HCT116 (cell line): ENCODE measurements at regions not wholly inside any gene's neighbourhood (a gene's known extent, or its start where the extent isn't known, plus 50 kb on each side); places are given as distances from the start of the nearest gene placed in this dataset.

Experiments used
- ATAC-seq: fragments of 200-7000 bp; cut with Tn5 transposase; 2 replicates; pipeline ENCODE4 v1.9.1; 2020; ENCODE audit warnings: mild to moderate bottlenecking, moderate library complexity
- BruUV-seq: library from RNA; stranded (reverse); fragments of 400-500 nt; replicated peaks from 2 replicates; lab custom pipeline; 2021; lab: Mats Ljungman, UMichigan
- CTCF ChIA-PET: fragments of 300-600 bp; sonication (Branson Sonifier 250); formaldehyde crosslinking; loops from one replicate; lab custom pipeline; 2021; ENCODE audit warnings: antibody characterized with exemption; lab: Charles Lee
- POLR2A ChIA-PET: fragments of 300-600, 350-600 bp; sonication (Branson Sonifier 250); formaldehyde crosslinking; loops from one replicate; lab custom pipeline; 2021; ENCODE audit warnings: antibody characterized with exemption; lab: Charles Lee
- RAD21 ChIA-PET, 2 experiments: fragments of 300-600 bp; sonication (Branson Sonifier 250); formaldehyde crosslinking; loops; one replicate each; lab custom pipeline; 2023; ENCODE audit warnings: low total read pairs in 2 of 2; ENCODE audit not compliant: uncharacterized antibody in 2 of 2, unreplicated experiment in 2 of 2, low non-redundant PET in 1 of 2; lab: Charles Lee
- DNase-seq: peaks from one replicate; pipeline ENCODE4 v3.0.0-alpha.2; 2010; ENCODE audit warnings: low read depth, low spot score
- H2AFZ ChIP-seq: fragments of 200-600 bp; shearing (Covaris generic), sonication (generic); 2 replicates; pipeline ENCODE4 v1.6.1; 2017; ENCODE audit warnings: low read depth, mixed run types, mixed read lengths, antibody characterized with exemption, low read length; ENCODE audit not compliant: poor library complexity, severe bottlenecking
- H3K27ac ChIP-seq: 2 replicates; pipeline ENCODE4 v1.5.1; 2012; ENCODE audit warnings: low read depth, low read length
- H3K27me3 ChIP-seq: fragments of 200-600 bp; sonication (generic); 2 replicates; pipeline ENCODE4 v1.6.1; 2016; ENCODE audit warnings: mixed run types, low read length, mixed read lengths; ENCODE audit not compliant: insufficient read depth
- H3K36me3 ChIP-seq, 2 experiments: fragments of 200-500 bp in 1 of 2; fragments of 200-600 bp in 1 of 2; sonication (Bioruptor generic) in 1 of 2; sonication (generic) in 1 of 2; 2 replicates each; pipeline versions ENCODE4 v1.5.1 to v1.6.1; 2014 to 2016; ENCODE audit warnings: low read length in 2 of 2, inconsistent platforms in 1 of 2, mixed read lengths in 1 of 2, mixed run types in 1 of 2; ENCODE audit not compliant: insufficient read depth in 2 of 2, control insufficient read depth in 1 of 2
- H3K4me1 ChIP-seq, 2 experiments: fragments of 200-600 bp in 1 of 2; sonication (generic) in 1 of 2; 2 replicates each; pipeline versions ENCODE4 v1.5.1 to v1.6.1; 2012 to 2017; ENCODE audit warnings: low read length in 2 of 2, inconsistent platforms in 1 of 2, mild to moderate bottlenecking in 1 of 2, mixed read lengths in 1 of 2, mixed run types in 1 of 2, moderate library complexity in 1 of 2; ENCODE audit not compliant: insufficient read depth in 2 of 2, control insufficient read depth in 1 of 2
- H3K4me2 ChIP-seq: fragments of 200-600 bp; sonication (generic); 2 replicates; pipeline ENCODE4 v1.6.1; 2017; ENCODE audit warnings: mixed run types, low read length, mixed read lengths
- H3K4me3 ChIP-seq, 2 experiments: fragments of 200-600 bp in 1 of 2; sonication (generic) in 1 of 2; replicated peaks in 1 of 2; 2 replicates each; pipeline ENCODE4 v1.5.1; 2011 to 2016; ENCODE audit warnings: low read length in 2 of 2, control low read depth in 1 of 2, low read depth in 1 of 2, mild to moderate bottlenecking in 1 of 2, mixed read lengths in 1 of 2, mixed run types in 1 of 2
- H3K79me2 ChIP-seq: fragments of 200-600 bp; sonication (generic); 2 replicates; pipeline ENCODE4 v1.6.1; 2017; ENCODE audit warnings: mild to moderate bottlenecking, mixed run types, low read length, moderate library complexity, mixed read lengths; ENCODE audit not compliant: insufficient read depth
- H3K9ac ChIP-seq: fragments of 200-600 bp; sonication (generic); 2 replicates; pipeline ENCODE4 v1.6.1; 2016; ENCODE audit warnings: low read length, mixed read lengths
- H3K9me2 ChIP-seq: fragments of 200-600 bp; sonication (generic), shearing (Covaris generic); 2 replicates; pipeline ENCODE4 v1.6.1; 2017; ENCODE audit warnings: mixed run types, mild to moderate bottlenecking, moderate library complexity; ENCODE audit not compliant: insufficient read depth
- H3K9me3 ChIP-seq, 2 experiments: fragments of 200-500 bp in 1 of 2; fragments of 200-600 bp in 1 of 2; sonication (Bioruptor generic) in 1 of 2; sonication (generic) in 1 of 2; 2 replicates each; pipeline ENCODE4 v1.6.1; 2014 to 2017; ENCODE audit warnings: low read length in 2 of 2, mixed read lengths in 2 of 2, inconsistent platforms in 1 of 2, low read depth in 1 of 2, mild to moderate bottlenecking in 1 of 2, mixed run types in 1 of 2, moderate library complexity in 1 of 2; ENCODE audit not compliant: control insufficient read depth in 1 of 2, insufficient read depth in 1 of 2
- H4K20me1 ChIP-seq: fragments of 200-600 bp; sonication (generic), shearing (Covaris generic); 2 replicates; pipeline ENCODE4 v1.6.1; 2017; ENCODE audit warnings: mixed run types, mild to moderate bottlenecking, moderate library complexity; ENCODE audit not compliant: insufficient read depth
- CEBPB ChIP-seq: IDR thresholded peaks from 2 replicates; pipeline ENCODE4 v1.6.1; 2012; ENCODE audit warnings: low read depth
- EZH2phosphoT487 ChIP-seq: fragments of 200-600 bp; IDR thresholded peaks from 2 replicates; pipeline ENCODE4 v1.6.1; 2018; ENCODE audit warnings: antibody characterized with exemption, borderline replicate concordance
- FOSL1 ChIP-seq: IDR thresholded peaks from 2 replicates; pipeline ENCODE4 v1.6.1; 2012; ENCODE audit warnings: low read depth
- POLR2A ChIP-seq: IDR thresholded peaks from 2 replicates; pipeline ENCODE4 v1.7.0; 2011; ENCODE audit warnings: borderline replicate concordance; ENCODE audit not compliant: insufficient read depth, insufficient read length; ENCODE audit errors: extremely low read depth
- POLR2AphosphoS5 ChIP-seq: IDR thresholded peaks from 2 replicates; pipeline ENCODE4 v1.6.1; 2011; ENCODE audit warnings: mild to moderate bottlenecking, low read depth, low read length, moderate library complexity
- RAD21 ChIP-seq: IDR thresholded peaks from 2 replicates; pipeline ENCODE4 v1.6.1; 2012; ENCODE audit warnings: low read depth, mild to moderate bottlenecking
- SIN3A ChIP-seq: IDR thresholded peaks from 2 replicates; pipeline ENCODE4 v1.6.1; 2012; ENCODE audit warnings: low read depth
- SP1 ChIP-seq: IDR thresholded peaks from 2 replicates; pipeline ENCODE4 v1.6.1; 2012; ENCODE audit warnings: low read depth
- ZBTB33 ChIP-seq: IDR thresholded peaks from 2 replicates; pipeline ENCODE4 v1.6.1; 2011; ENCODE audit warnings: mild to moderate bottlenecking, low read length, moderate library complexity; ENCODE audit not compliant: insufficient replicate concordance; ENCODE audit errors: extremely low read depth
- ZFX ChIP-seq: fragments of 450-650 bp; IDR thresholded peaks from 2 replicates; pipeline ENCODE4 v1.6.1; 2017
- ZNF274 ChIP-seq: fragments of 200-500 bp; sonication (Bioruptor generic); IDR thresholded peaks from 2 replicates; pipeline ENCODE4 v1.6.1; 2014; ENCODE audit warnings: mild to moderate bottlenecking, low read depth, low read length, inconsistent platforms
- intact Hi-C: fragments of 100-400 bp; cut with micrococcal nuclease; formaldehyde crosslinking; loops from 2 replicates; pipeline ENCODE4 v1.10.0; 2022

GRCh38 chr10:55263327-55263726 lies 462.3 kb upstream of the PCDH15 start:
- Histone ChIP-seq H3K36me3 (no peaks in the 10 kb centered on the region), H2AFZ (no peak overlapping the region), H3K9ac (no peak overlapping the region), H3K79me2 (no peaks in the 10 kb centered on the region), H3K9me2 (no peaks in the 10 kb centered on the region), H3K9me3 (peaks cover 13 to 32% of the 10 kb centered on the region in 2 experiments; a peak in 2 of 4 replicates), H3K4me2 (no peak overlapping the region), H3K27ac (no peak overlapping the region), H4K20me1 (no peaks in the 10 kb centered on the region), H3K4me1 (no peaks in the 10 kb centered on the region), H3K4me3 (no peak overlapping the region), H3K27me3 (no peaks in the 10 kb centered on the region)
- no peak for TF ChIP-seq ZNF274
- TF ChIP-seq ZBTB33: no peak
- no peak for TF ChIP-seq RAD21
- TF ChIP-seq ZFX: no peak
- no peak for TF ChIP-seq FOSL1
- no peak for TF ChIP-seq SP1
- TF ChIP-seq CEBPB: no peak
- no peak for TF ChIP-seq POLR2AphosphoS5
- TF ChIP-seq POLR2A: no peak
- no peak for TF ChIP-seq SIN3A
- TF ChIP-seq EZH2phosphoT487: no peak
- ChIA-PET POLR2A (no interaction called here), RAD21 (no interaction called here), CTCF (no interaction called here)
- DNase-seq (no peak), ATAC-seq (no peak)
- intact Hi-C loops: no loop called here
- BruUV-seq: no TSS peak
